IMR-90 (cell line): ENCODE measurements at regions not wholly inside any gene's neighbourhood (a gene's known extent, or its start where the extent isn't known, plus 50 kb on each side); places are given as distances from the start of the nearest gene placed in this dataset.

Experiments
- ATAC-seq: fragments of 200-7000 bp; cut with Tn5 transposase; 2 replicates; pipeline ENCODE4 v1.9.1; 2020; ENCODE audit warnings: low read depth, mild to moderate bottlenecking, moderate library complexity
- BruUV-seq: library from RNA; stranded (reverse); fragments of 400-500 nt; replicated peaks from 2 replicates; lab custom pipeline; 2021; lab: Mats Ljungman, UMichigan
- CTCF ChIA-PET: fragments of 300-600 bp; formaldehyde crosslinking; extraction: SDS; loops from one replicate; lab custom pipeline; 2021; ENCODE audit warnings: antibody characterized with exemption; lab: Yijun Ruan, JAX
- POLR2A ChIA-PET: fragments of 300-600 bp; sonication (Branson Sonifier 250); formaldehyde crosslinking; loops from one replicate; lab custom pipeline; 2022; ENCODE audit warnings: antibody characterized with exemption; ENCODE audit not compliant: unreplicated experiment; lab: Charles Lee
- DNase-seq: peaks from one replicate; pipeline ENCODE4 v3.0.0; 2013
- H2AFZ ChIP-seq: replicated peaks from 2 replicates; pipeline ENCODE3; 2013; ENCODE audit warnings: low read length, mild to moderate bottlenecking; ENCODE audit not compliant: poor library complexity
- H2AK5ac ChIP-seq: 2 replicates; pipeline ENCODE4 v1.6.1; 2013; ENCODE audit warnings: low read depth, low read length, inconsistent platforms
- H2AK9ac ChIP-seq: replicated peaks from 2 replicates; pipeline ENCODE3; 2013; ENCODE audit warnings: mild to moderate bottlenecking, low read depth, low read length, moderate library complexity; ENCODE audit not compliant: poor library complexity
- H2BK120ac ChIP-seq: 2 replicates; pipeline ENCODE4 v1.6.1; 2013; ENCODE audit warnings: low read depth, low read length, inconsistent platforms
- H2BK15ac ChIP-seq: 3 replicates; pipeline ENCODE4 v1.6.1; 2013; ENCODE audit warnings: low read depth, low read length, inconsistent platforms
- H2BK20ac ChIP-seq: 2 replicates; pipeline ENCODE4 v1.6.1; 2013; ENCODE audit warnings: low read depth, mild to moderate bottlenecking, inconsistent platforms, low read length, moderate library complexity
- H2BK5ac ChIP-seq: 2 replicates; pipeline ENCODE4 v1.6.1; 2013; ENCODE audit warnings: mild to moderate bottlenecking, low read depth, low read length, inconsistent platforms; ENCODE audit not compliant: poor library complexity, severe bottlenecking
- H3K14ac ChIP-seq: replicated peaks from 2 replicates; pipeline ENCODE4 v1.6.1; 2013; ENCODE audit warnings: low read depth, low read length, inconsistent platforms
- H3K18ac ChIP-seq: 2 replicates; pipeline ENCODE4 v1.6.1; 2013; ENCODE audit warnings: low read depth, low read length, control low read depth
- H3K23ac ChIP-seq: 2 replicates; pipeline ENCODE4 v1.6.1; 2013; ENCODE audit warnings: low read depth, low read length, inconsistent platforms
- H3K27ac ChIP-seq: 2 replicates; pipeline ENCODE4 v1.5.1; 2013; ENCODE audit warnings: mild to moderate bottlenecking, control low read depth, low read length; ENCODE audit not compliant: insufficient read depth
- H3K27me3 ChIP-seq: 2 replicates; pipeline ENCODE4 v1.6.1; 2013; ENCODE audit warnings: low read length; ENCODE audit not compliant: control insufficient read depth, insufficient read depth
- H3K36me3 ChIP-seq: 2 replicates; pipeline ENCODE4 v1.6.1; 2013; ENCODE audit warnings: low read length, mixed read lengths; ENCODE audit not compliant: control insufficient read depth, insufficient read depth
- H3K4ac ChIP-seq: 2 replicates; pipeline ENCODE4 v1.6.1; 2013; ENCODE audit warnings: low read depth, low read length, inconsistent platforms
- H3K4me1 ChIP-seq: 2 replicates; pipeline ENCODE4 v1.6.1; 2013; ENCODE audit warnings: low read length, mixed read lengths; ENCODE audit not compliant: control insufficient read depth, insufficient read depth
- H3K4me2 ChIP-seq: 2 replicates; pipeline ENCODE4 v1.6.1; 2013; ENCODE audit warnings: low read depth, mild to moderate bottlenecking, control low read depth, low read length, moderate library complexity
- H3K4me3 ChIP-seq: 2 replicates; pipeline ENCODE4 v1.5.1; 2013; ENCODE audit warnings: low read depth, mild to moderate bottlenecking, control low read depth, low read length, moderate library complexity; ENCODE audit not compliant: insufficient read depth
- H3K56ac ChIP-seq: 2 replicates; pipeline ENCODE4 v1.6.1; 2013; ENCODE audit warnings: low read length, inconsistent platforms; ENCODE audit not compliant: insufficient read depth; ENCODE audit errors: extremely low read depth
- H3K79me1 ChIP-seq, 2 experiments: 2 replicates each; pipeline ENCODE4 v1.6.1; 2013; ENCODE audit warnings: low read length in 2 of 2, inconsistent platforms in 1 of 2, low read depth in 1 of 2
- H3K9ac ChIP-seq: 2 replicates; pipeline ENCODE4 v1.6.1; 2013; ENCODE audit warnings: low read depth, low read length, control low read depth
- H3K9me1 ChIP-seq: 2 replicates; pipeline ENCODE4 v1.6.1; 2013; ENCODE audit warnings: low read length, inconsistent platforms; ENCODE audit not compliant: insufficient read depth
- H3K9me3 ChIP-seq: 2 replicates; pipeline ENCODE4 v1.6.1; 2013; ENCODE audit warnings: low read length; ENCODE audit not compliant: control insufficient read depth, insufficient read depth
- H4K20me1 ChIP-seq: 2 replicates; pipeline ENCODE4 v1.6.1; 2013; ENCODE audit warnings: low read length, inconsistent platforms; ENCODE audit not compliant: insufficient read depth
- H4K5ac ChIP-seq: 2 replicates; pipeline ENCODE4 v1.6.1; 2013; ENCODE audit warnings: mild to moderate bottlenecking, low read depth, low read length, control low read depth
- H4K8ac ChIP-seq, 2 experiments: 2 replicates each; pipeline ENCODE4 v1.6.1; 2013; ENCODE audit warnings: low read depth in 2 of 2, low read length in 2 of 2, control low read depth in 1 of 2, inconsistent platforms in 1 of 2
- H4K91ac ChIP-seq: 2 replicates; pipeline ENCODE4 v1.6.1; 2013; ENCODE audit warnings: low read depth, low read length, inconsistent platforms; ENCODE audit not compliant: insufficient read depth
- MAFK ChIP-seq: IDR thresholded peaks from 2 replicates; pipeline ENCODE4 v1.6.1; 2012; ENCODE audit warnings: low read depth, low read length, improper control_type of control experiment
- MAZ ChIP-seq: IDR thresholded peaks from 2 replicates; pipeline ENCODE4 v1.6.1; 2012; ENCODE audit warnings: low read depth, mild to moderate bottlenecking, low read length, improper control_type of control experiment, moderate library complexity, borderline replicate concordance
- SMC3 ChIP-seq: fragments of 150-350 bp; IDR thresholded peaks from 2 replicates; pipeline ENCODE4 v1.6.1; 2016; ENCODE audit warnings: low read depth, mild to moderate bottlenecking, antibody characterized with exemption, low read length, moderate library complexity
- WGBS, 2 experiments: methylation state at CpG; one replicate each; pipeline versions ENCODE4 v1.1.5 to v1.1.7; 2013; ENCODE audit warnings: missing lambda C conversion rate in 2 of 2; ENCODE audit not compliant: insufficient read length in 1 of 2; ENCODE audit errors: extremely low coverage in 2 of 2; 5-methylcytosine and 5-hydroxymethylcytosine counted together
- dilution Hi-C: fragments of 300-500 bp; cut with HindIII; formaldehyde crosslinking; loops from one replicate; pipeline ENCODE4 v1.14.3; 2018; ENCODE audit warnings: low sequenced_read_pairs; ENCODE audit not compliant: unreplicated experiment
- in situ Hi-C: fragments of 300-500 bp; cut with MboI; formaldehyde crosslinking; loops from 3 replicates; pipeline ENCODE4 v1.14.3; 2019; ENCODE audit warnings: low sequenced_read_pairs, inconsistent platforms, mixed read lengths
- intact Hi-C: fragments of 100-400 bp; cut with micrococcal nuclease; formaldehyde crosslinking; loops from 2 replicates; pipeline ENCODE4 v1.10.0; 2022

DNA sequence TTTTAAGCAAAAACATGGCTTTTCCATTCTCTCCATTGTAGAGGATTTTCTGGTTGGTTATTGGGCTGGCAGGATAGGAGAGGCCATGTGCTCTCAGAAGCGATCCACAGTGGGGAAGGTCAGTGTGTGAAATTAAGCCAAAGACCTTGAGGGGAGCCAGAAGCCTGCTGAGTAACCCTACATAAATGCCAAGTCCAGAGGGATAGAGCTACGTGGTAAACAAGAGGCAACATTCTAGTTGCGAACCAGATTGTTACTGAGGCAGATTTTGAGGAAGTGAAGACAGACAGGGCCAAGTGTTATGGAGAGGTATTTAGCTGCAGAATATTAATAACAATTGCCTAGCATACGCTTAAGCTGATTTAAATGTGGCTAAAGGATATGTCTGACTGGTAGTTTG is 592.8 kb upstream of the GBE1 start:
- DNase-seq: no peak
- intact Hi-C loops: no loop called here
- CTCF ChIA-PET: no interaction called here

More for the DNA sequence above, 592.8 kb upstream of the GBE1 start:
- Histone ChIP-seq H2BK120ac (no peak overlapping the region), H3K56ac (no peak overlapping the region), H3K23ac (no peak overlapping the region), H2AFZ (no peak overlapping the region), H4K8ac (no peak overlapping the region), H3K27me3 (no peaks in the 10 kb centered on the region), H4K5ac (no peak overlapping the region), H3K79me1 (no peaks in the 10 kb centered on the region), H3K4me2 (no peak overlapping the region), H3K14ac (no peak overlapping the region), H3K4me1 (no peaks in the 10 kb centered on the region), H2BK15ac (no peak overlapping the region), H2BK5ac (no peak overlapping the region), H3K9ac (no peak overlapping the region), H3K18ac (no peak overlapping the region), H3K36me3 (no peaks in the 10 kb centered on the region), H3K9me3 (peaks cover 2% of the 10 kb centered on the region; the same call in 1 of the 2 replicates), H2BK20ac (no peak overlapping the region), H3K4ac (no peak overlapping the region), H4K91ac (no peak overlapping the region), H3K27ac (no peak overlapping the region), H2AK9ac (no peak overlapping the region), H4K20me1 (no peaks in the 10 kb centered on the region), H3K9me1 (no peaks in the 10 kb centered on the region), H3K4me3 (no peak overlapping the region), H2AK5ac (no peak overlapping the region)
- dilution Hi-C loops (no loop called here), in situ Hi-C loops (no loop called here)
- POLR2A ChIA-PET: no interaction called here
- 0% methylated on average over 1 of the region's 4 CpGs; no CpG with 5 or more reads in 1 of the 2 experiments for WGBS, 2 experiments
- ATAC-seq: no peak
- TF ChIP-seq SMC3: no peak
- no peak for TF ChIP-seq MAZ
- TF ChIP-seq MAFK: no peak
- no TSS peak for BruUV-seq
